Memory B cell (primary cell): ENCODE measurements at regions not wholly inside any gene's neighbourhood (a gene's known extent, or its start where the extent isn't known, plus 50 kb on each side); places are given as distances from the start of the nearest gene placed in this dataset.

Experiments used
- ATAC-seq: fragments of 150-1000 bp; cut with Tn5 transposase; 2 replicates; pipeline ENCODE4 v1.10.0; 2021; ENCODE audit warnings: low read depth, mild to moderate bottlenecking, moderate library complexity
- DNase-seq, 2 donors: peaks; one replicate each; pipeline ENCODE4 v3.0.0; 2022; ENCODE audit warnings: low spot score in 2 of 2
- H3K27ac Mint-ChIP-seq: one replicate; pipeline ENCODE4 v1.8.0; 2022; ENCODE audit warnings: mild to moderate bottlenecking, moderate library complexity, mixed read lengths
- H3K27me3 Mint-ChIP-seq: one replicate; pipeline ENCODE4 v1.8.0; 2022; ENCODE audit warnings: mixed read lengths
- H3K36me3 Mint-ChIP-seq: one replicate; pipeline ENCODE4 v1.8.0; 2022; ENCODE audit warnings: mild to moderate bottlenecking, mixed read lengths
- H3K4me1 Mint-ChIP-seq: one replicate; pipeline ENCODE4 v1.8.0; 2022; ENCODE audit warnings: mixed read lengths
- H3K4me3 Mint-ChIP-seq: one replicate; pipeline ENCODE4 v1.8.0; 2022; ENCODE audit warnings: mild to moderate bottlenecking, moderate library complexity, mixed read lengths
- H3K9me3 Mint-ChIP-seq: one replicate; pipeline ENCODE4 v1.8.0; 2022; ENCODE audit warnings: mixed read lengths

DNA sequence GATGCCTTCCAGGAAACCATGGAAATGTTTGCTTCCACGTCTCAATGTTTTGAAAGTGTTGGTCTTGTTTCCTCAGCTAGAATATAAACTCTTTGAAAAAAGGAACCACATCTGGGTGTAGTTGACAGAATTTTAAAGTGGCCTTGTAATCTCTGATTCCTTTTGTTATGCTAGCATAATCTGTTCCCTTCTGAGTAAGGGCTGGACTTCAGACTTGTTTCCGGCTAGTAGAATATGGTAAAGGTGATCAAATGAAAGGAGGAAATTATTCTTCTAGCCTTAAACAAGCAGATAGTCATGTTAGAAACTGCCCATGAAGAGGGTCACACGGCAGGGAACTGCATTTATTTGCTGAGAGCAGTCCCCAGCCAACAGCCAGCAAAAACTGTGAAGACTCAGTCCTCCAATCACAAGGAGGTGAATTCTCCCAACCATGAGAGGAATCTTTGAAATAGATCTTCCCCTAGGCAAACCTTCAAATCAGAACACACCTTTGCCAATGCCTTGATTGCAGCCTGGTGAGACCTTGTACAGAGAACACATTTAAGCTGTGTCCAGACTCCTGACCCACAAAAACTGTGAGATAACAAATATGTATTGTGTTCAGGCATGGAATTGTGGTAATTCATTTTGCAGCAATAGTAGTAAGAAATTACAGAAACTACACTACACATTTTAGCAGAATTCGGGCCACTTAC is 316.9 kb upstream of the SP8 start:
- DNase-seq, result no peak
- H3K9me3 Mint-ChIP-seq, result no peaks in the 10 kb centered on the region

DNA sequence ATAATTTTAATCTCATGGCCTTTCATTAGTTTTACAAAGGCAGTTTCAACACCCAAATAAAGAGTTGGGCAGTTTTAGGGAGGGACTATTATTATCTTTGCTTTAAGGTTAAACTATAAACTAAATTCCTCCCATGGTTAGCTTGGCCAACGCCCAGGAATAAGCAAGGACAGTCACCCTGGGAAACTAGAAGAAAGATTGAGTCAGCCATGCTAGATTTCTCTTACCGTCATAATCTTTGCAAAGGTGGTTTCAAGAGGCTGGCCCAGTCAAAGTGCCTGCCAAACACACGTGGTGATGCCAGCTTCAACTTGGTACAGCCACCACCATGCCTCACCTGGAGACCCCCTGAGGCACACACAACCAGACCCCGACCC is 317.4 kb upstream of the SP8 start:
- H3K9me3 Mint-ChIP-seq, result no peaks in the 10 kb centered on the region
- no peak for ATAC-seq
- no peaks in the 10 kb centered on the region for H3K4me1 Mint-ChIP-seq
- H3K27ac Mint-ChIP-seq, result no peak overlapping the region
- H3K36me3 Mint-ChIP-seq, result no peaks in the 10 kb centered on the region
- peaks cover 4% of the 10 kb centered on the region for H3K27me3 Mint-ChIP-seq
- no peak for DNase-seq
- no peak overlapping the region for H3K4me3 Mint-ChIP-seq

More for the DNA sequence above, 316.9 kb upstream of the SP8 start:
- ATAC-seq, result no peak
- Mint-ChIP-seq H3K4me1 (no peaks in the 10 kb centered on the region), H3K27me3 (peaks cover 4% of the 10 kb centered on the region), H3K4me3 (no peak overlapping the region), H3K36me3 (no peaks in the 10 kb centered on the region), H3K27ac (no peak overlapping the region)

GRCh38 chr7:21106296-21106732 is 319.6 kb upstream of the SP8 start:
- no peaks in the 10 kb centered on the region for H3K36me3 Mint-ChIP-seq
- no peak overlapping the region for H3K4me3 Mint-ChIP-seq
- no peak for ATAC-seq
- H3K4me1 Mint-ChIP-seq, result no peaks in the 10 kb centered on the region
- H3K9me3 Mint-ChIP-seq, result no peaks in the 10 kb centered on the region
- no peak for DNase-seq
- peaks cover 4% of the 10 kb centered on the region for H3K27me3 Mint-ChIP-seq
- no peak overlapping the region for H3K27ac Mint-ChIP-seq

DNA sequence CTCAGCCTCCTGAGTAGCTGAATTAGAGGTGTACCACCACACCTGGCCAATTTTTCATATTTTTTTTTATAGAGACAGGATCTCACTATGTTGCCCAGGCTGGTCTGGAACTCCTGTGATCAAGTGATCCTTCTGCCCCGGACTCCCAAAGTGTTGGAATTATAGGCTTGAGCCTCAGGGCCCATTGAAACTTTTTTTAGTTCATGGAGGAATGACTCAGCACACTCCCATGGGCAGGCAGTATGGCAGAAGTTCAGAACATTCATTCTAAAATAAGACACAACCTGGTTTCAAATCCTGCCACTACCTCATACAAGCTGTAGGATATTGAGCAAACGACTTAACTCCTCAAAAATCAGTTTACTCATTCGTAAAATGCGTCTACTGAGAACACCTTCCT is 320.4 kb upstream of the SP8 start:
- no peaks in the 10 kb centered on the region for H3K4me1 Mint-ChIP-seq
- H3K9me3 Mint-ChIP-seq, result no peaks in the 10 kb centered on the region
- ATAC-seq, result no peak
- peaks cover 4% of the 10 kb centered on the region for H3K27me3 Mint-ChIP-seq
- no peak overlapping the region for H3K27ac Mint-ChIP-seq
- no peak for DNase-seq
- no peak overlapping the region for H3K4me3 Mint-ChIP-seq
- no peaks in the 10 kb centered on the region for H3K36me3 Mint-ChIP-seq

DNA sequence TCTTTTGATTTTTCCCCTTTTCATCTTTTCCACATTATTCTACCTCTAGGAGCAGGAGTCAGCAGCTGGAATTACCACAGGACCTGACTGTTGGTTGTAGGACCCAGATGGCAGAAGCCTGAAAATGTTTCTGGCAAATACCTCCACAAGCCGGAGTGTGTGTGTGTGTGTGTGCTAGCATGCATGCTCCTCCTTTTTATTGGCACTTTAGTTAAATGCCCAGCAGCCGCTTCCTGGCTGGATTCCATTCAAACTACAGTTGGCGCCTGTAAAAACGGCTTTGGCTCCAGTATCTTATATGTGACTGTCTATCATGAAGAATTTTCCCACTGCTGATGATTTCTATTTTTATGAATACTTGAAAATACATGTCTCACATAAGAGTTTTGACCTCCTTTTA is 319.7 kb upstream of the SP4 start:
- Mint-ChIP-seq H3K4me3 (no peak overlapping the region), H3K4me1 (no peaks in the 10 kb centered on the region), H3K9me3 (no peaks in the 10 kb centered on the region), H3K27me3 (peaks cover 3% of the 10 kb centered on the region), H3K36me3 (no peaks in the 10 kb centered on the region), H3K27ac (no peak overlapping the region)
- DNase-seq (no peak), ATAC-seq (no peak)

- no peaks in the 10 kb centered on the region for H3K4me1 Mint-ChIP-seq
- H3K27ac Mint-ChIP-seq, result no peak overlapping the region
- no peaks in the 10 kb centered on the region for H3K36me3 Mint-ChIP-seq
- H3K9me3 Mint-ChIP-seq, result no peaks in the 10 kb centered on the region
- ATAC-seq, result no peak
- no peak for DNase-seq
- H3K4me3 Mint-ChIP-seq, result no peak overlapping the region
- H3K27me3 Mint-ChIP-seq, result no peaks in the 10 kb centered on the region
These were observed 314.1 kb upstream of the SP4 start for GRCh38 chr7:21113609-21114415.

- no peak overlapping the region for H3K27ac Mint-ChIP-seq
- no peak overlapping the region for H3K4me3 Mint-ChIP-seq
- ATAC-seq (no peak), DNase-seq (no peak)
- no peaks in the 10 kb centered on the region for H3K4me1 Mint-ChIP-seq
- H3K27me3 Mint-ChIP-seq, result no peaks in the 10 kb centered on the region
- H3K36me3 Mint-ChIP-seq, result no peaks in the 10 kb centered on the region
- H3K9me3 Mint-ChIP-seq, result no peaks in the 10 kb centered on the region
These were observed 304.3 kb upstream of the SP4 start for GRCh38 chr7:21123586-21123985.

- no peak for ATAC-seq
- DNase-seq, result no peak
- no peak overlapping the region for H3K27ac Mint-ChIP-seq
- H3K27me3 Mint-ChIP-seq, result peaks cover 1% of the 10 kb centered on the region
- no peak overlapping the region for H3K4me3 Mint-ChIP-seq
- H3K4me1 Mint-ChIP-seq, result no peaks in the 10 kb centered on the region
- no peaks in the 10 kb centered on the region for H3K9me3 Mint-ChIP-seq
- H3K36me3 Mint-ChIP-seq, result no peaks in the 10 kb centered on the region
These were observed 302.6 kb upstream of the SP4 start for GRCh38 chr7:21125297-21125696.

GRCh38 chr7:21128062-21128817 is 299.6 kb upstream of the SP4 start:
- Mint-ChIP-seq H3K4me1 (no peaks in the 10 kb centered on the region), H3K27me3 (peaks cover 3% of the 10 kb centered on the region), H3K27ac (no peak overlapping the region), H3K36me3 (no peaks in the 10 kb centered on the region), H3K4me3 (no peak overlapping the region), H3K9me3 (no peaks in the 10 kb centered on the region)
- ATAC-seq, result no peak
- no peak for DNase-seq

- no peak overlapping the region for H3K4me3 Mint-ChIP-seq
- no peaks in the 10 kb centered on the region for H3K4me1 Mint-ChIP-seq
- no peak for DNase-seq
- H3K27ac Mint-ChIP-seq, result no peak overlapping the region
- H3K9me3 Mint-ChIP-seq, result peaks cover 8% of the 10 kb centered on the region
- H3K27me3 Mint-ChIP-seq, result peaks cover 3% of the 10 kb centered on the region
- H3K36me3 Mint-ChIP-seq, result no peaks in the 10 kb centered on the region
- ATAC-seq, result no peak
These were observed 296.0 kb upstream of the SP4 start for GRCh38 chr7:21131897-21132296.

GRCh38 chr7:21134631-21135030 is 293.3 kb upstream of the SP4 start:
- H3K4me1 Mint-ChIP-seq, result no peaks in the 10 kb centered on the region
- peaks cover 8% of the 10 kb centered on the region for H3K9me3 Mint-ChIP-seq
- ATAC-seq (no peak), DNase-seq (no peak)
- no peak overlapping the region for H3K4me3 Mint-ChIP-seq
- no peaks in the 10 kb centered on the region for H3K36me3 Mint-ChIP-seq
- peaks cover 3% of the 10 kb centered on the region for H3K27me3 Mint-ChIP-seq
- no peak overlapping the region for H3K27ac Mint-ChIP-seq

- Mint-ChIP-seq H3K9me3 (peaks cover 8% of the 10 kb centered on the region), H3K4me3 (no peak overlapping the region), H3K27me3 (peaks cover 3% of the 10 kb centered on the region), H3K27ac (no peak overlapping the region), H3K4me1 (no peaks in the 10 kb centered on the region), H3K36me3 (no peaks in the 10 kb centered on the region)
- no peak for ATAC-seq
- no peak for DNase-seq
These were observed 292.4 kb upstream of the SP4 start for GRCh38 chr7:21135437-21135836.

DNA sequence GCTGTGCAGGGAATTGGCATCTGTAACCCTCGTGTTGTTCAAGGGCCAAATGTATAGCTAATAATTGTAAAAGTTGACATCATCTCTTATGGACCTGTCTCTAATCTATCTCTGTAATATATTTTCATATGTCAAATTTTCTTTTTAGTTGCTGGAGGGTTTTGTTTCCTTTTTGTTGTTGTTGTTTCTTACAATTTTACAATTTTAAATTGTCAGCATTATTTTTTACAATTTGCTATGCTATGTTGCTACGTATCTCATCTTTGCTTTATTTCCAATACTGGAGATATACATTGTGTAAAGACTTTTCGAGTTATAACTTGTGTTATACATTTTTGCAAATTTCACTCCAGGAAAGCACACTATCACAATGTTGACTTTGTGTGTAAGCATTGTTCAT is 290.2 kb upstream of the SP4 start:
- ATAC-seq (no peak), DNase-seq (no peak)
- H3K4me3 Mint-ChIP-seq, result no peak overlapping the region
- no peaks in the 10 kb centered on the region for H3K4me1 Mint-ChIP-seq
- H3K27ac Mint-ChIP-seq, result no peak overlapping the region
- no peaks in the 10 kb centered on the region for H3K36me3 Mint-ChIP-seq
- peaks cover 8% of the 10 kb centered on the region for H3K9me3 Mint-ChIP-seq
- H3K27me3 Mint-ChIP-seq, result peaks cover 1% of the 10 kb centered on the region

GRCh38 chr7:21140622-21141021 is 287.3 kb upstream of the SP4 start:
- H3K9me3 Mint-ChIP-seq, result peaks cover 5% of the 10 kb centered on the region
- peaks cover 2% of the 10 kb centered on the region for H3K27me3 Mint-ChIP-seq

More at GRCh38 chr7:21140622-21141021, 287.3 kb upstream of the SP4 start:
- no peak for ATAC-seq
- Mint-ChIP-seq H3K4me3 (no peak overlapping the region), H3K4me1 (no peaks in the 10 kb centered on the region), H3K36me3 (no peaks in the 10 kb centered on the region), H3K27ac (no peak overlapping the region)
- no peak for DNase-seq
